NCI-H1105 (cell line): ENCODE measurements at regions not wholly inside any gene's neighbourhood (a gene's known extent, or its start where the extent isn't known, plus 50 kb on each side); places are given as distances from the start of the nearest gene placed in this dataset.
"Not testable (repeated sequence)": the region's sequence is repeated elsewhere in the genome, so short reads cannot be mapped to it uniquely, and the experiment has no call there.

Source experiments
- DNase-seq: peaks from one replicate; lab custom pipeline; 2025; lab: John Stamatoyannopoulos, UW

- DNase-seq: no peak
These were observed 286.9 kb upstream of the FGF16 start for GRCh38 chrX:77160301-77160700.

DNA sequence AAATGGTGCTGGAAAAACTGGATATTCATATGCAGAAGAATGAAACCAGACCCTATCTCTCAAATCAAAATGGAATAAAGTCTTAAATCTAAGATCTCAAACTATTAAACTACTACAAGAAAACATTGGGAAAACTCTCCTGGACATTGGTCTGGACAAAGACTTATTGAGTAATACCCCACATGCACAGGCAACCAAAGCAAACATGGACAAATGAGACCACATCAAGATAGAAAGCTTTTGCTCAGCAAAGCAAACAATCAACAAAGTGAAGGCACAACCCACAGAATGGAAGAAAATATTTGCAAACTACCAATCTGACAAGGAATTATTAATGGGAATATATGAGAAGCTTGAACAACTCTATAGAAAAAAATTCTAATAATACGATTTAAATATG, 284.4 kb upstream of the FGF16 start:
- DNase-seq: no peak

- no peak for DNase-seq
These were observed 279.2 kb upstream of the FGF16 start for GRCh38 chrX:77167993-77168392.

- no peak for DNase-seq
These were observed 272.3 kb upstream of the FGF16 start for GRCh38 chrX:77174680-77175519.

GRCh38 chrX:77200663-77201062, 246.5 kb upstream of the FGF16 start:
- DNase-seq: no peak

DNA sequence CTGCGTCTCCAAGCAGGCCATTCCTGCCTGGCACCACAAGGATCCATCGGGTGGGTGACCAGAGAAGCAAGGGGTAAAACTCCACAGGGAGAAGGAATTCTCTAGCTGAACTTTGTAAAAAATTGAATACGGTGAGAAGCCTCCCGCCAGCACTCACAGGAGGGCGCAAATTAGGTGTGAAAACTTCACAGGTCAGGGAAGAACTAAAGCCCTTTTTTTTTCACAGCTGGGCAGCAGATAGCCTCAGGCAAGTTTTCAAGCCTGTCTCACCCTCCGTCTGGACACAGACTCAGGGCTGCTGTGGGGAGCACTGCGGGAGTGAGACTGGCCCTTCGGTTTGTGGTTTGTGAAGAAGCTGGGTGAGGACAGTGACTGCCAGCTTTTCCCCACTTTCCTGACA, 224.1 kb upstream of the FGF16 start:
- DNase-seq: no peak

GRCh38 chrX:77264490-77264889, 182.7 kb upstream of the FGF16 start:
- DNase-seq: no peak

- no peak for DNase-seq
These were observed 171.8 kb upstream of the FGF16 start for GRCh38 chrX:77275392-77275791.

GRCh38 chrX:77276742-77277141, 170.4 kb upstream of the FGF16 start:
- DNase-seq: no peak

- no peak for DNase-seq
These were observed 169.3 kb upstream of the FGF16 start for GRCh38 chrX:77277911-77278310.

DNA sequence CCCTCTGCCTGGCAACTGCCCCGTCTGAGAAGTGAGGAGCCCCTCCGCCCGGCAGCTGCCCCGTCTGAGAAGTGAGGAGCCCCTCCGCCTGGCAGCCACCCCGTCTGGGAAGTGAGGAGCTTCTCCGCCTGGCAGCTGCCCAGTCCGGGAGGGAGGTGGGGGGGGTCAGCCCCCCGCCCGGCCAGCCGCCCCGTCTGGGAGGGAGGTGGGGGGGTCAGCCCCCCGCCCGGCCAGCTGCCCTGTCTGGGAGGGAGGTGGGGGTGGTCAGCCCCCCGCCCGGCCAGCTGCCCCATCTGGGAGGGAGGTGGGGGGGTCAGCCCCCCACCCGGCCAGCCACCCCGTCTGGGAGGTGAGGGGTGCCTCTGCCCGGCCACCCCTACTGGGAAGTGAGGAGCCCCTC, 167.8 kb upstream of the FGF16 start:
- DNase-seq: not testable (repeated sequence)

DNA sequence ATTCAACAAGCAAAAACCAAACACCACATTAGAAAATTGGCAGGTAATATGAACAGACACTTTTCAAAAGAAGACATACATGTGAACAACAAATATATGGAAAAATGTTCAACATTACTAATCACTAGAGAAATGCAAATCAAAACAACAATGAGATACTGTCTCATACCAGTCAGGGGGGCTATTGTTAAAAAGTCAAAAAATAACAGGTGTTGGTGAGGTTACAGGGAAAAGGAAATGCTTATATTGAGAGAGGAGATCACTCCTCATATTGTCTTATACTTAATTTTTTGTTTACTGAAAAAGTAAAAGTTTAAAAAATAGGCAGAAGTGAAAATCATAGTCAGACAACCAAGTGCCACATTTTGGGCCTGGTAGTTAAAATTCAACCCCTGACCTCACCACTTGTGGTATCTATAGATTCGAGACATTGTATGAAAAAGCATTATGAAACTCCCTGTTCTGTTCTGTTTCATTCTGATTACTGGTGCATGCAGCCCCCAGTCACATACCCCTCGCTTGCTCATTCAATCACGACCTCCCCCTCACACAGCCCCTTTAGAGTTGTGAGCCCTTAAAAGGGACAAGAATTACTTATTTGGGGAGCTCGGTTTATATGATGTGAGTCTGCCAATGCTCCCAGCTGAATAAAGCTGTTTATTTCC, 153.7 kb upstream of the FGF16 start:
- DNase-seq: no peak

- no peak for DNase-seq
These were observed 148.9 kb upstream of the FGF16 start for GRCh38 chrX:77298296-77298695.

- no peak for DNase-seq
These were observed 148.4 kb upstream of the FGF16 start for GRCh38 chrX:77298790-77299189.

DNA sequence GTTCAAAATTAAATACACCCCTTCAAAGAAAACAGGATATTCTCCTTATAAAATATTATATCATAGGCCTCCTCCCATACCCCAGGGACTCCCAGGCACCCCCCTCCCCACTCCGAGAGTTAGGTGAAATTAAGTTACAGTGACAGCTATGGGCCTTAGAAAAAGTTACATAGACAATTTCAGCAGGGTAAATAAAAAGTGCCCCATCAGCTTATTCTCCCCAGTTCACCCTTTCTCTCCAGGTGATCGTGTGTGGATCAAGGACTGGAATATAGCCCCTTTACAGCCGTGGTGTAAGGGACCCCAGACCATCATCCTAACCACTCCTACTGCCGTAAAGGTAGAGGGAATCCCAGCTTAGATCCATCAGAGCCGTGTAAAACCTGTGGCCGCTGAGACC, 147.6 kb upstream of the FGF16 start:
- DNase-seq: no peak

GRCh38 chrX:77342004-77342403, 105.2 kb upstream of the FGF16 start:
- no peak for DNase-seq

- no peak for DNase-seq
These were observed 100.3 kb upstream of the FGF16 start for GRCh38 chrX:77346859-77347258.

- no peak for DNase-seq
These were observed 99.6 kb upstream of the FGF16 start for GRCh38 chrX:77347572-77347971.

DNA sequence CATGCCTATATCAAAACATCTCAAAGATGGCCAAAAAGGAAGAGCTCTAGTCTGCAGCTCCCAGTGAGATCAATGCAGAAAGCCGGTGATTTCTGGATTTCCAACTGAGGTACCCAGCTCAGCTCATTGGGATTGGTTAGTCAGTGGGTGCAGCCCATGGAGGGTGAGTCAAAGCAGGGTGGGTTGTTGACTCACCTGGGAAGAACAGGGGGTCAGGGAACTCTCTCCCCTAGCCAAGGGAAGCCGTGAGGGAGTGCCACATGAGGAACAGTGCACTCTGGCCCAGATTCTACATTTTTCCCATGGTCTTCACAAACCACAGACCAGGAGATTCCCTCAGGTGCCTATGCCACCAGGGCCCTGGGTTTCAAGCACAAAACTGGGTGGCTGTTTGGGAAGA, 57.3 kb upstream of the FGF16 start:
- DNase-seq: no peak

DNA sequence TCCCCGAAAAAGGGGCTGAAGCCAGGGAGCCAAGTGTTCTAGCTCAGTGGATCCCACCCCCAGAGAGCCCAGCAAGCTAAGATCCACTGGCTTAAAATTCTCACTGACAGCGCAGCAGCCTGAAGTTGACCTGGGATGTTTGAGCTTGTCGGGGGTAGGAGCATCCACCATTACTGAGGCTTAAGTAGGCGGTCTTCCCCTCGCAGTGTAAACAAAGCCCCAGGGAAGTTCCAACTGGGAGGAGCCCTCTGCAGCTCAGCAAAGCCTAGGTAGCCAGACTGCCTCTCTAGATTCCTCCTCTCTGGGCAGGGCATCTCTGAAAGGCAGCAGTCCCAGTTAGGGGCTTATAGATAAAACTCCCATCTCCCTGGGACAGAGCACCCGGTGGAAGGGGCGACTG, 56.8 kb upstream of the FGF16 start:
- DNase-seq: not testable (repeated sequence)

GRCh38 chrX:77396781-77397180, 50.4 kb upstream of the FGF16 start:
- DNase-seq: no peak
